Colonic mucosa (tissue), 4 donors: ENCODE measurements at regions not wholly inside any gene's neighbourhood (a gene's known extent, or its start where the extent isn't known, plus 50 kb on each side); places are given as distances from the start of the nearest gene placed in this dataset.

ENCODE experiments used
- DNase-seq: peaks from one replicate; pipeline ENCODE4 v3.0.0-alpha.2; 2020
- H3K27ac ChIP-seq: fragments of 200-600 bp; one replicate; pipeline ENCODE4 v1.8.0; 2021
- H3K27me3 ChIP-seq: fragments of 200-600 bp; one replicate; pipeline ENCODE4 v1.8.0; 2021
- H3K36me3 ChIP-seq: fragments of 200-600 bp; one replicate; pipeline ENCODE4 v1.8.0; 2021
- H3K4me1 ChIP-seq: fragments of 200-600 bp; one replicate; pipeline ENCODE4 v1.8.0; 2021; ENCODE audit warnings: mild to moderate bottlenecking
- H3K4me3 ChIP-seq: fragments of 200-600 bp; one replicate; pipeline ENCODE4 v1.8.0; 2021
- H3K9ac ChIP-seq, 2 donors: one replicate each; pipeline ENCODE4 v1.7.0; 2013; ENCODE audit warnings: control low read depth in 2 of 2, low read depth in 2 of 2, low read length in 2 of 2
- H3K9me3 ChIP-seq: fragments of 200-600 bp; one replicate; pipeline ENCODE4 v1.8.0; 2021
- CTCF ChIP-seq: fragments of 200-600 bp; IDR thresholded peaks from one replicate; pipeline ENCODE4 v1.8.0; 2022; ENCODE audit warnings: antibody characterized with exemption, mild to moderate bottlenecking
- intact Hi-C: fragments of 100-400 bp; cut with DNase I; formaldehyde crosslinking; loops from one replicate; pipeline ENCODE4 v1.14.1; 2022
- donor health status: healthy.
- donor health status: DM: no; HTN: no; CAD: no.
- donor health status: DM: no; HTN: no; CAD: no.

GRCh38 chr2:147684903-147685302 is 159.9 kb upstream of the ACVR2A start:
- no peak overlapping the region for H3K9ac ChIP-seq
- TF ChIP-seq CTCF, result no peak
- H3K4me3 ChIP-seq, result no peak overlapping the region
- no peaks in the 10 kb centered on the region for H3K27me3 ChIP-seq
- no peaks in the 10 kb centered on the region for H3K4me1 ChIP-seq
- H3K27ac ChIP-seq, result no peak overlapping the region
- intact Hi-C loops, result no loop called here
- H3K9me3 ChIP-seq, result no peaks in the 10 kb centered on the region
- DNase-seq, result no peak
- H3K36me3 ChIP-seq, result no peaks in the 10 kb centered on the region

GRCh38 chr2:147683380-147683779 is 161.4 kb upstream of the ACVR2A start:
- TF ChIP-seq CTCF, result no peak
- DNase-seq, result no peak
- no peaks in the 10 kb centered on the region for H3K4me1 ChIP-seq
- no peaks in the 10 kb centered on the region for H3K27me3 ChIP-seq
- intact Hi-C loops, result no loop called here
- no peak overlapping the region for H3K27ac ChIP-seq
- no peak overlapping the region for H3K9ac ChIP-seq
- no peak overlapping the region for H3K4me3 ChIP-seq
- no peaks in the 10 kb centered on the region for H3K36me3 ChIP-seq
- no peaks in the 10 kb centered on the region for H3K9me3 ChIP-seq

- Histone ChIP-seq H3K27ac (no peak overlapping the region), H3K4me3 (no peak overlapping the region), H3K9ac (no peak overlapping the region), H3K9me3 (no peaks in the 10 kb centered on the region), H3K36me3 (no peaks in the 10 kb centered on the region), H3K4me1 (no peaks in the 10 kb centered on the region), H3K27me3 (no peaks in the 10 kb centered on the region)
- DNase-seq, result no peak
- intact Hi-C loops, result no loop called here
- no peak for TF ChIP-seq CTCF
Measured at GRCh38 chr2:147681093-147681492, 163.7 kb upstream of the ACVR2A start.

GRCh38 chr2:147679955-147680531 is 164.8 kb upstream of the ACVR2A start:
- no peak for DNase-seq
- H3K27ac ChIP-seq, result no peak overlapping the region
- H3K4me1 ChIP-seq, result no peaks in the 10 kb centered on the region
- no peak for TF ChIP-seq CTCF
- no peaks in the 10 kb centered on the region for H3K9me3 ChIP-seq
- no peak overlapping the region for H3K4me3 ChIP-seq
- H3K36me3 ChIP-seq, result no peaks in the 10 kb centered on the region
- no peaks in the 10 kb centered on the region for H3K27me3 ChIP-seq
- intact Hi-C loops, result no loop called here
- no peak overlapping the region for H3K9ac ChIP-seq

- Histone ChIP-seq H3K36me3 (no peaks in the 10 kb centered on the region), H3K9ac (no peak overlapping the region), H3K9me3 (no peaks in the 10 kb centered on the region), H3K27ac (no peak overlapping the region), H3K4me3 (no peak overlapping the region), H3K4me1 (no peaks in the 10 kb centered on the region), H3K27me3 (no peaks in the 10 kb centered on the region)
- no peak for DNase-seq
- TF ChIP-seq CTCF, result no peak
- intact Hi-C loops, result no loop called here
Measured at GRCh38 chr2:147679191-147679954, 165.5 kb upstream of the ACVR2A start.
